ENCODE measurements at regions not wholly inside any gene's neighbourhood (a gene's known extent, or its start where the extent isn't known, plus 50 kb on each side); places are given as distances from the start of the nearest gene placed in this dataset.

GRCh38 chr13:39945226-39945625, 289.8 kb downstream of the COG6 start:
- TF ChIP-seq CTCF (IDR thresholded peaks at IDR 0.05 in 8 of 11, conservative IDR thresholded peaks at IDR 0.05 in 3 of 11) (no peak), POLR2A (IDR thresholded peaks at IDR 0.05) (no peak)
